Testis (tissue), 2 donors: ENCODE measurements at regions not wholly inside any gene's neighbourhood (a gene's known extent, or its start where the extent isn't known, plus 50 kb on each side); places are given as distances from the start of the nearest gene placed in this dataset.

Experiments
- DNase-seq: peaks from one replicate; pipeline ENCODE4 v3.0.0-alpha.2; 2019
- H3K27ac ChIP-seq, 2 donors: fragments of 200-600 bp; sonication (generic); one replicate each; pipeline ENCODE4 v1.5.1; 2019
- H3K27me3 ChIP-seq: fragments of 200-600 bp; sonication (generic); one replicate; pipeline ENCODE4 v1.5.1; 2019
- H3K36me3 ChIP-seq: fragments of 200-600 bp; sonication (generic); one replicate; pipeline ENCODE4 v1.5.1; 2017; ENCODE audit warnings: low read depth; ENCODE audit errors: missing control alignments
- H3K4me1 ChIP-seq: fragments of 200-600 bp; sonication (generic); one replicate; pipeline ENCODE4 v1.5.1; 2019
- H3K4me3 ChIP-seq, 2 donors: fragments of 200-600 bp; sonication (generic); one replicate each; pipeline ENCODE4 v1.5.1; 2017 to 2019
- H3K9me3 ChIP-seq: fragments of 200-600 bp; sonication (generic); one replicate; pipeline ENCODE4 v1.5.1; 2017
- POLR2A ChIP-seq: fragments of 450-650 bp; IDR thresholded peaks from one replicate; pipeline ENCODE4 v1.6.1; 2017; ENCODE audit warnings: antibody characterized with exemption, mild to moderate bottlenecking, moderate library complexity
- WGBS, 2 donors: methylation state at CpG; one replicate each; pipeline ENCODE4 v1.1.5; 2018; 5-methylcytosine and 5-hydroxymethylcytosine counted together
- intact Hi-C: fragments of 100-400 bp; cut with DNase I; formaldehyde crosslinking; loops from one replicate; pipeline ENCODE4 v1.15.1; 2023; ENCODE audit warnings: low total_unique reads
- TF ChIP-seq, protein P1 (sequence below), 3 experiments: fragments of 450-650 bp in 2 of 3; fragments of 200-600 bp in 1 of 3; sonication (generic) in 1 of 3; IDR thresholded peaks; one replicate each; pipeline ENCODE4 v1.5.1; 2016 to 2019; ENCODE audit warnings: antibody characterized with exemption in 3 of 3, mild to moderate bottlenecking in 2 of 3, moderate library complexity in 1 of 3

DNA sequence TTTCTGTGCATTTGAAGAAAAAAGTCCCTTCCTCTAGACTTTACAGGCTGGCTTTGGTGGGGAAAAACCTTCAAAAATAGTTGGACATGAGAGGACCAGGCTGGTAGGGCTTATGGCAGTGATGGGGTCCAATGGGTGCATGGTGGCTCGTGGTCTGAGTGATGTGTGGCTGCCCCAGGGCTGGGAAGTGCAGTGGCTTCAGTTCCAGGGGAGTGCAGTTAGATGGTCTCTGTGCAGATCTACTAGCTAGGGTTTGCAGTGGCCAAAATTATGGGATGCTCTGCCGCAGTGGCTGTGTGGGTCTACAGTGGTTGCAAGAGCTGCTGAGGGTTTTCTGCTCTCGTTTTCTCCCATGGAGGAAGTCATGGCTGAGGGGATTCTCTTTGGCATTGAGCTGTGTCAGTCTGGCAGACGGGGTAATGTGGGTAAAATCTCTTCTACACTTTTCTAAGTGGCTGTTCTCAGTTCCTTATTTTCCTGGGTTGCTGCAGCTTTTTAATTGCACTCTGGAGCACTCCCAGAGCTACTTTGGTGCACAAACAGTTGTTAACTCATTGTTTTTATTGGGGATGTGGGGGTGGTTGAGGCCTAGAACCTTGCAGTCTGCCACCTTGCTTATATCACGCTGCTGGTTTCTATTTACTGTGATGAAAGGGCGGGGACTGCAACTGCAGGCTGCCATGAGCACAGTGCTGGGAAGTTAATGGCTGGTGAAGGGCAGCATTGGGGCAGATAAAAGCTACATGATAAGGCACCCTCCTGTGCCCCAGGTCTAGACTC is 1324.6 kb downstream of the NSUN3 start:
- no peak for DNase-seq
- no peaks in the 10 kb centered on the region for H3K36me3 ChIP-seq
- no peaks in the 10 kb centered on the region for H3K4me1 ChIP-seq
- H3K27me3 ChIP-seq = no peaks in the 10 kb centered on the region
- TF ChIP-seq, protein P1, sequence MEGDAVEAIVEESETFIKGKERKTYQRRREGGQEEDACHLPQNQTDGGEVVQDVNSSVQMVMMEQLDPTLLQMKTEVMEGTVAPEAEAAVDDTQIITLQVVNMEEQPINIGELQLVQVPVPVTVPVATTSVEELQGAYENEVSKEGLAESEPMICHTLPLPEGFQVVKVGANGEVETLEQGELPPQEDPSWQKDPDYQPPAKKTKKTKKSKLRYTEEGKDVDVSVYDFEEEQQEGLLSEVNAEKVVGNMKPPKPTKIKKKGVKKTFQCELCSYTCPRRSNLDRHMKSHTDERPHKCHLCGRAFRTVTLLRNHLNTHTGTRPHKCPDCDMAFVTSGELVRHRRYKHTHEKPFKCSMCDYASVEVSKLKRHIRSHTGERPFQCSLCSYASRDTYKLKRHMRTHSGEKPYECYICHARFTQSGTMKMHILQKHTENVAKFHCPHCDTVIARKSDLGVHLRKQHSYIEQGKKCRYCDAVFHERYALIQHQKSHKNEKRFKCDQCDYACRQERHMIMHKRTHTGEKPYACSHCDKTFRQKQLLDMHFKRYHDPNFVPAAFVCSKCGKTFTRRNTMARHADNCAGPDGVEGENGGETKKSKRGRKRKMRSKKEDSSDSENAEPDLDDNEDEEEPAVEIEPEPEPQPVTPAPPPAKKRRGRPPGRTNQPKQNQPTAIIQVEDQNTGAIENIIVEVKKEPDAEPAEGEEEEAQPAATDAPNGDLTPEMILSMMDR (IDR thresholded peaks at IDR 0.05) = no peak
- no peak for TF ChIP-seq POLR2A
- no peak overlapping the region for H3K27ac ChIP-seq
- WGBS, 2 donors = 53 to 70% methylated on average over 6 of the region's 6 CpGs
- H3K4me3 ChIP-seq = no peak overlapping the region
- intact Hi-C loops = no loop called here
- no peaks in the 10 kb centered on the region for H3K9me3 ChIP-seq

DNA sequence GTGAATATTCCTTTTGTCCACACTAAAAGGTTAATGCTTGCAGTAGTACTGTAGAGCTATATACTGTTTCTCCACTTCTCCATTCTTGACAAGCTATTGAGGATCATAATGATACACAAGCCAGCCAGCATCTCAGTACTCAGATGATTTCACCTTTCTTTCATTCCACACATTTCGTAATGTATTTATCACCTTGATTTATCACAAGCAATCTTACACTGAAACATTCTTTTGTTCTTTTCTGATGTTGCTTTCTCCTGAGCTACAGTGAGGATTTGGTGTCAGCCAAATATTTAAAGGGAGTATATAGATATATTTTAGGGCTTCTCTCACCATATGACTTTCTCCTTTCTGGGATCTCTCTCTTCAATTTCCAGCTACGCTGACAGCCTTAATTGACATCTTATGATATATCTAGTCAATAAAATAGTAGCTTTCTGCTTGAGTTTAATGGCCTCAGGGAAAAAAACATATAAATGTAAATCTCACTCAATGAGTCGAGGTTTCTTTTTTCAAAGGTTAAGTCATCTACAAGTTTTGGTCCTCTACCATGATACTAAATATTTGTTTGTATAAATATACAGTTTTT is 1327.0 kb downstream of the NSUN3 start:
- WGBS, 2 donors = 83 to 86% methylated on average over 3 of the region's 3 CpGs
- intact Hi-C loops = no loop called here
- Histone ChIP-seq H3K36me3 (no peaks in the 10 kb centered on the region), H3K27ac (no peak overlapping the region), H3K4me1 (no peaks in the 10 kb centered on the region), H3K27me3 (no peaks in the 10 kb centered on the region), H3K4me3 (no peak overlapping the region), H3K9me3 (no peaks in the 10 kb centered on the region)
- no peak for DNase-seq
- TF ChIP-seq POLR2A = no peak
- TF ChIP-seq, protein P1 (IDR thresholded peaks at IDR 0.05) = no peak

DNA sequence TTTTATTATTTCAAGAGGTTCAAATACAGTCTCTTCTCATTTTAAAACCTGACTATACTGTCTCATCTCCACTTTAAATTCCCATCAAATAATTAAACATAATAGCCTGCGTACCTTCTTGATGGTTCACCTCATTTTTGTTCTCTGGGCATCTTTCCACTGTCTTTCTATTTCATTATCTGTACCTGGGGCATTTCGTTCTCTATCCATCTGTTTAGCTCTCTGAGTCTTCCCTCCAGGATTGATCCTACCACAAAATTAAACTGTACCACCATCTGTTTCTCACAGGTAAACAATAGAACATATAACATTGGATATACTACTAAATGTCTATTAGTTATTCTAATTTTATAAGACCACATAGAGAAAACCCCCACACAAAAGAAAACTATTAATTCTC is 1331.4 kb downstream of the NSUN3 start:
- Histone ChIP-seq H3K27ac (no peak overlapping the region), H3K4me3 (no peak overlapping the region), H3K27me3 (no peaks in the 10 kb centered on the region), H3K9me3 (no peaks in the 10 kb centered on the region), H3K36me3 (no peaks in the 10 kb centered on the region), H3K4me1 (no peaks in the 10 kb centered on the region)
- intact Hi-C loops = no loop called here
- 86 to 92% methylated on average over 2 of the region's 2 CpGs for WGBS, 2 donors
- DNase-seq = no peak
- no peak for TF ChIP-seq POLR2A
- TF ChIP-seq, protein P1 (IDR thresholded peaks at IDR 0.05) = no peak

DNA sequence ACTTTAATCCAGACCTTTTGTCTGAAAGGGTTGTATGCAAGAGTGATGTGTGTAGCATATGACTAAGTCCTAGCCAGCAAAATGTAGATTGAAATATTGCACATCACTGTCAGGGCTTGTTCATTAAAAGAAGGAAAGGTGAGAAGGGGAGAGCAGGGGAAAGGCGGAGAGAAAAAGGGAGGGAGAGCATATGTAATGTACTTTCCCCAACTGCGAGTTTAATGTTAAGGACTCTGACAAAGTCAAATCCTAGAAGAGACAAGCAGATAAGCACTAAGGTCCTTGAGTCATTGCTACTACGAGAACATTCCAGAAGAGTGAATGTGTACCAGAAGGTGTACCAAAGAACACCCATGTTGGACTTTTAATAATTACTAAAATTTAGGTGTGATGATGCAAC is 1336.7 kb downstream of the NSUN3 start:
- H3K9me3 ChIP-seq = no peaks in the 10 kb centered on the region
- DNase-seq = no peak
- peaks cover 6% of the 10 kb centered on the region for H3K4me1 ChIP-seq
- no peaks in the 10 kb centered on the region for H3K36me3 ChIP-seq
- intact Hi-C loops = no loop called here
- no peak overlapping the region for H3K27ac ChIP-seq
- H3K27me3 ChIP-seq = no peaks in the 10 kb centered on the region
- TF ChIP-seq, protein P1 (IDR thresholded peaks at IDR 0.05) = no peak
- no peak for TF ChIP-seq POLR2A
- WGBS, 2 donors = 86 to 89% methylated on average over 3 of the region's 3 CpGs
- no peak overlapping the region for H3K4me3 ChIP-seq

DNA sequence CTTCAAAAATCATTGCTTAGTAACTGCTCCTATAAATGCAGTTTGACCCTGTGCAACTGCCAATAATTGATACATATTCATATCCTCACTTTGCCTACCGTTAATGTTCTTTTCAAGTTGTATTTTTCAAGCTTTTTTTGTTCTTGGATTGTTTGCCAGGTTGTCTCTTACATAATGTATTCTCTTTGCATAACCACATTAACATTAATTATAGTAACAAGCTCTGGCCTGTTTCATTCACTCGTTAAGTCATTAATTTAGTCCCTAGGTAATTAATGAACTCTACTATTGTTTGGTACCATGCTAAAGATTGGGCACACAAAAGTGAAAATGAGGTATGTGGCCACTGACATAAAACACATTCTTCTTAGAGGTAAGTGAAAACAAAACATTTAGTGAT is 1338.8 kb downstream of the NSUN3 start:
- TF ChIP-seq, protein P1 (IDR thresholded peaks at IDR 0.05) = no peak
- no peak for TF ChIP-seq POLR2A
- intact Hi-C loops = no loop called here
- no peaks in the 10 kb centered on the region for H3K36me3 ChIP-seq
- H3K4me1 ChIP-seq = peaks cover 6% of the 10 kb centered on the region
- no peaks in the 10 kb centered on the region for H3K9me3 ChIP-seq
- no peak overlapping the region for H3K4me3 ChIP-seq
- 77 to 81% methylated on average over 2 of the region's 2 CpGs for WGBS, 2 donors
- no peak for DNase-seq
- H3K27ac ChIP-seq = no peak overlapping the region
- no peaks in the 10 kb centered on the region for H3K27me3 ChIP-seq
